ENCODE measurements at regions not wholly inside any gene's neighbourhood (a gene's known extent, or its start where the extent isn't known, plus 50 kb on each side); places are given as distances from the start of the nearest gene placed in this dataset.

GRCh38 chr1:39105841-39106765, 80.0 kb downstream of the NDUFS5 start (continued):
- TF ChIP-seq, protein P1, sequence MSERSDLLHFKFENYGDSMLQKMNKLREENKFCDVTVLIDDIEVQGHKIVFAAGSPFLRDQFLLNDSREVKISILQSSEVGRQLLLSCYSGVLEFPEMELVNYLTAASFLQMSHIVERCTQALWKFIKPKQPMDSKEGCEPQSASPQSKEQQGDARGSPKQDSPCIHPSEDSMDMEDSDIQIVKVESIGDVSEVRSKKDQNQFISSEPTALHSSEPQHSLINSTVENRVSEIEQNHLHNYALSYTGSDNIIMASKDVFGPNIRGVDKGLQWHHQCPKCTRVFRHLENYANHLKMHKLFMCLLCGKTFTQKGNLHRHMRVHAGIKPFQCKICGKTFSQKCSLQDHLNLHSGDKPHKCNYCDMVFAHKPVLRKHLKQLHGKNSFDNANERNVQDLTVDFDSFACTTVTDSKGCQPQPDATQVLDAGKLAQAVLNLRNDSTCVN (tag by site-specific recombination; optimal IDR thresholded peaks at IDR 0.05) = peak; percentile 69
- no peak for TF ChIP-seq ZNF433 (tag by site-specific recombination; IDR thresholded peaks at IDR 0.05; ENCODE audit: low read depth)
- TF ChIP-seq ZBTB21 (tag by site-specific recombination; IDR thresholded peaks at IDR 0.05) = no peak
- TF ChIP-seq ZNF704 (tag by site-specific recombination; IDR thresholded peaks at IDR 0.05) = no peak
- TF ChIP-seq MYNN (tag by site-specific recombination; IDR thresholded peaks at IDR 0.05; ENCODE audit: borderline replicate concordance) = no peak
- no peak for TF ChIP-seq ZNF184 (tag by site-specific recombination; IDR thresholded peaks at IDR 0.05)
- TF ChIP-seq ZBTB8A (tag by site-specific recombination; IDR thresholded peaks at IDR 0.05) = peak; percentile 65
- peak; percentile 91 for TF ChIP-seq GLIS1 (tag by site-specific recombination; IDR thresholded peaks at IDR 0.05)
- no peak for TF ChIP-seq ZNF596 (tag by site-specific recombination; IDR thresholded peaks at IDR 0.05)
- peak; percentile 36; the same call in 1 of the 2 replicates for TF ChIP-seq IKZF3 (tag by site-specific recombination; IDR thresholded peaks at IDR 0.05)
- no peak for TF ChIP-seq KLF10 (tag by site-specific recombination; IDR thresholded peaks at IDR 0.05)
- TF ChIP-seq ZNF398 (tag by site-specific recombination; IDR thresholded peaks at IDR 0.05) = peak; percentile 86
- no peak for TF ChIP-seq ZNF623 (tag by site-specific recombination; IDR thresholded peaks at IDR 0.05)
- TF ChIP-seq ZNF785 (tag by site-specific recombination; IDR thresholded peaks at IDR 0.05) = no peak
- no peak for TF ChIP-seq SCRT2 (tag by site-specific recombination; IDR thresholded peaks at IDR 0.05)
- TF ChIP-seq ZNF221 (tag by site-specific recombination; IDR thresholded peaks at IDR 0.05; ENCODE audit: borderline replicate concordance) = no peak
- TF ChIP-seq ZNF707 (tag by site-specific recombination; IDR thresholded peaks at IDR 0.05) = no peak
- TF ChIP-seq ZIC2 (tag by site-specific recombination; IDR thresholded peaks at IDR 0.05) = peak; percentile 64
- TF ChIP-seq ZFP69B (tag by site-specific recombination; IDR thresholded peaks at IDR 0.05) = no peak
- no peak for TF ChIP-seq ZNF777 (tag by site-specific recombination; IDR thresholded peaks at IDR 0.05; ENCODE audit: borderline replicate concordance)
- TF ChIP-seq, protein P2, sequence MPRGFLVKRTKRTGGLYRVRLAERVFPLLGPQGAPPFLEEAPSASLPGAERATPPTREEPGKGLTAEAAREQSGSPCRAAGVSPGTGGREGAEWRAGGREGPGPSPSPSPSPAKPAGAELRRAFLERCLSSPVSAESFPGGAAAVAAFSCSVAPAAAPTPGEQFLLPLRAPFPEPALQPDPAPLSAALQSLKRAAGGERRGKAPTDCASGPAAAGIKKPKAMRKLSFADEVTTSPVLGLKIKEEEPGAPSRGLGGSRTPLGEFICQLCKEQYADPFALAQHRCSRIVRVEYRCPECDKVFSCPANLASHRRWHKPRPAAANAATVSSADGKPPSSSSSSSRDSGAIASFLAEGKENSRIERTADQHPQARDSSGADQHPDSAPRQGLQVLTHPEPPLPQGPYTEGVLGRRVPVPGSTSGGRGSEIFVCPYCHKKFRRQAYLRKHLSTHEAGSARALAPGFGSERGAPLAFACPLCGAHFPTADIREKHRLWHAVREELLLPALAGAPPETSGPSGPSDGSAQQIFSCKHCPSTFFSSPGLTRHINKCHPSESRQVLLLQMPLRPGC (tag by site-specific recombination; IDR thresholded peaks at IDR 0.05) = no peak
- peak; percentile 97 for TF ChIP-seq PRDM10 (tag by site-specific recombination; IDR thresholded peaks at IDR 0.05)
- TF ChIP-seq ZNF544 (tag by site-specific recombination; IDR thresholded peaks at IDR 0.05) = no peak
- 0 out of 2 replicates have a peak, but pooled peaks have one; percentile 23 for TF ChIP-seq ZNF449 (tag by site-specific recombination; IDR thresholded peaks at IDR 0.05)
- peak; percentile 55 for TF ChIP-seq SP3 (tag by site-specific recombination; IDR thresholded peaks at IDR 0.05)
- TF ChIP-seq OVOL3 (tag by site-specific recombination; IDR thresholded peaks at IDR 0.05) = no peak
- TF ChIP-seq, protein P3, sequence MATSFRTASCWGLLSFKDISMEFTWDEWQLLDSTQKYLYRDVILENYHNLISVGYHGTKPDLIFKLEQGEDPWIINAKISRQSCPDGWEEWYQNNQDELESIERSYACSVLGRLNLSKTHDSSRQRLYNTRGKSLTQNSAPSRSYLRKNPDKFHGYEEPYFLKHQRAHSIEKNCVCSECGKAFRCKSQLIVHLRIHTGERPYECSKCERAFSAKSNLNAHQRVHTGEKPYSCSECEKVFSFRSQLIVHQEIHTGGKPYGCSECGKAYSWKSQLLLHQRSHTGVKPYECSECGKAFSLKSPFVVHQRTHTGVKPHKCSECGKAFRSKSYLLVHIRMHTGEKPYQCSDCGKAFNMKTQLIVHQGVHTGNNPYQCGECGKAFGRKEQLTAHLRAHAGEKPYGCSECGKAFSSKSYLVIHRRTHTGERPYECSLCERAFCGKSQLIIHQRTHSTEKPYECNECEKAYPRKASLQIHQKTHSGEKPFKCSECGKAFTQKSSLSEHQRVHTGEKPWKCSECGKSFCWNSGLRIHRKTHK (tag by site-specific recombination; IDR thresholded peaks at IDR 0.05) = no peak
